GM23248 (cell line): ENCODE measurements at regions not wholly inside any gene's neighbourhood (a gene's known extent, or its start where the extent isn't known, plus 50 kb on each side); places are given as distances from the start of the nearest gene placed in this dataset.
"Not testable (repeated sequence)": the region's sequence is repeated elsewhere in the genome, so short reads cannot be mapped to it uniquely, and the experiment has no call there.

ENCODE experiments used
- DNase-seq: peaks from one replicate; pipeline ENCODE4 v3.0.0-alpha.2; 2015
- H2AFZ ChIP-seq: fragments of 200-600 bp; sonication (generic); 2 replicates; pipeline ENCODE4 v1.6.1; 2016; ENCODE audit warnings: antibody characterized with exemption
- H3F3A ChIP-seq: fragments of 200-600 bp; sonication (generic); 2 replicates; pipeline ENCODE4 v1.6.1; 2016; ENCODE audit warnings: mild to moderate bottlenecking, antibody characterized with exemption, mixed run types; ENCODE audit not compliant: insufficient read depth
- H3K27ac ChIP-seq: fragments of 200-600 bp; sonication (generic); 2 replicates; pipeline ENCODE4 v1.5.1; 2016; ENCODE audit warnings: mild to moderate bottlenecking
- H3K27me3 ChIP-seq: fragments of 200-600 bp; sonication (generic); replicated peaks from 2 replicates; pipeline ENCODE4 v1.6.1; 2016; ENCODE audit warnings: mild to moderate bottlenecking; ENCODE audit not compliant: insufficient read depth
- H3K36me3 ChIP-seq: fragments of 200-600 bp; sonication (generic); 2 replicates; pipeline ENCODE4 v1.6.1; 2016; ENCODE audit warnings: low read depth, mild to moderate bottlenecking
- H3K4me1 ChIP-seq: fragments of 200-600 bp; sonication (generic); 2 replicates; pipeline ENCODE4 v1.6.1; 2016; ENCODE audit warnings: mild to moderate bottlenecking; ENCODE audit not compliant: insufficient read depth
- H3K4me2 ChIP-seq: fragments of 200-600 bp; sonication (generic); one replicate; pipeline ENCODE4 v1.6.1; 2016; ENCODE audit warnings: mild to moderate bottlenecking; ENCODE audit not compliant: unreplicated experiment
- H3K4me3 ChIP-seq: fragments of 200-600 bp; sonication (generic); 2 replicates; pipeline ENCODE4 v1.5.1; 2016; ENCODE audit warnings: mild to moderate bottlenecking
- H3K79me2 ChIP-seq: fragments of 200-600 bp; sonication (generic); 2 replicates; pipeline ENCODE4 v1.6.1; 2016; ENCODE audit warnings: mild to moderate bottlenecking; ENCODE audit not compliant: insufficient read depth
- H3K9ac ChIP-seq: fragments of 200-600 bp; sonication (generic); 2 replicates; pipeline ENCODE4 v1.6.1; 2016; ENCODE audit warnings: mild to moderate bottlenecking
- H3K9me2 ChIP-seq: fragments of 200-600 bp; sonication (generic); 2 replicates; pipeline ENCODE4 v1.6.1; 2016; ENCODE audit warnings: mixed run types, mild to moderate bottlenecking, moderate library complexity; ENCODE audit not compliant: insufficient read depth
- H3K9me3 ChIP-seq: fragments of 200-600 bp; sonication (generic); one replicate; pipeline ENCODE4 v1.6.1; 2017; ENCODE audit warnings: low read depth
- H4K20me1 ChIP-seq: fragments of 200-600 bp; sonication (generic); 2 replicates; pipeline ENCODE4 v1.6.0; 2016; ENCODE audit not compliant: insufficient read depth
- EZH2 ChIP-seq: fragments of 200-600 bp; sonication (generic); IDR thresholded peaks from 2 replicates; pipeline ENCODE4 v1.6.1; 2018; ENCODE audit warnings: antibody characterized with exemption, mild to moderate bottlenecking; ENCODE audit not compliant: insufficient read depth, poor library complexity, severe bottlenecking
- EZH2phosphoT487 ChIP-seq: fragments of 200-600 bp; sonication (generic); IDR thresholded peaks from 2 replicates; pipeline ENCODE4 v1.6.1; 2018; ENCODE audit warnings: antibody characterized with exemption, moderate library complexity, mild to moderate bottlenecking, low read depth; ENCODE audit not compliant: insufficient read depth
- WGBS, 2 experiments: methylation state at CpG; one replicate each; pipeline ENCODE4 v1.1.6; 2015 to 2017; ENCODE audit warnings: low lambda C conversion rate in 2 of 2, low coverage in 1 of 2; ENCODE audit errors: missing lambda C conversion rate in 2 of 2; 5-methylcytosine and 5-hydroxymethylcytosine counted together
- in situ Hi-C: fragments of 300-500 bp; cut with MboI; formaldehyde crosslinking; loops from 2 replicates; pipeline ENCODE4 v1.15.0; 2020

GRCh38 chr11:13136272-13136596, 127.1 kb downstream of the RASSF10 start:
- no peak overlapping the region for H3K4me2 ChIP-seq
- no peak overlapping the region for H2AFZ ChIP-seq
- H3K36me3 ChIP-seq, result no peaks in the 10 kb centered on the region
- no peaks in the 10 kb centered on the region for H3K27me3 ChIP-seq
- H3K4me1 ChIP-seq, result peaks cover 38% of the 10 kb centered on the region
- H3K9me3 ChIP-seq, result no peaks in the 10 kb centered on the region
- H3F3A ChIP-seq, result peaks cover 12% of the 10 kb centered on the region
- no peak overlapping the region for H3K27ac ChIP-seq
- H3K9ac ChIP-seq, result no peak overlapping the region
- H3K9me2 ChIP-seq, result no peaks in the 10 kb centered on the region
- TF ChIP-seq EZH2phosphoT487 (no peak), EZH2 (no peak)
- in situ Hi-C loops, result no loop called here
- H4K20me1 ChIP-seq, result no peaks in the 10 kb centered on the region
- no peak for DNase-seq
- H3K79me2 ChIP-seq, result no peaks in the 10 kb centered on the region
- WGBS, 2 experiments, result 60 to 68% methylated on average over 2 of the region's 2 CpGs
- no peak overlapping the region for H3K4me3 ChIP-seq

DNA sequence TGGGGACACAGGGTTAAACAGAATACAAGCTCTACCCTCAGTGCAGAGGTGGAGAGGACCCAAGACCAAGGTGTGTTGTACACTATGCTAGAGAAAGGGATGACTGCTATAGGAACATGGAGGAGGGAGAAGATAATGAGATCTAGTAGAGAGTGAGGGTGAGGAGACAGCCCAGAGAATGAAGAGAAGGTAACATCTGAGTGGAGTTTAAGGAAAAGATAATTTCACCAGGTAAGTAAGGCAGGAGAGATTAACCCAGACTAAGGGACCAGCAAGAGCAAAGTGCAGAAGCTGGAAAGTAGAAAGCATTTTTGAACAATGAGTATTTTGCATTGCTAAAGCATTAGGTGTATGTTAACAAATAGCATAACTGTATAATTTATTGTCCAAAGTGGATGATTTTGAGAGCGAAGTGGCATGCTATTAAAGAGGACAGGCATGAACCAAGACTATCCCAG, 128.8 kb downstream of the RASSF10 start:
- H3K9ac ChIP-seq, result no peak overlapping the region
- no peaks in the 10 kb centered on the region for H3K9me2 ChIP-seq
- 13 to 22% methylated on average over 1 of the region's 1 CpG for WGBS, 2 experiments
- TF ChIP-seq EZH2 (no peak), EZH2phosphoT487 (no peak)
- H3F3A ChIP-seq, result peaks cover 12% of the 10 kb centered on the region
- peaks cover 38% of the 10 kb centered on the region for H3K4me1 ChIP-seq
- peak overlapping the region; percentile 9 for H3K4me2 ChIP-seq
- peak; percentile 44 for DNase-seq
- H2AFZ ChIP-seq, result no peak overlapping the region
- H3K4me3 ChIP-seq, result no peak overlapping the region
- no peaks in the 10 kb centered on the region for H3K79me2 ChIP-seq
- H3K9me3 ChIP-seq, result no peaks in the 10 kb centered on the region
- H3K27me3 ChIP-seq, result no peaks in the 10 kb centered on the region
- in situ Hi-C loops, result no loop called here
- no peaks in the 10 kb centered on the region for H4K20me1 ChIP-seq
- no peaks in the 10 kb centered on the region for H3K36me3 ChIP-seq
- H3K27ac ChIP-seq, result no peak overlapping the region

DNA sequence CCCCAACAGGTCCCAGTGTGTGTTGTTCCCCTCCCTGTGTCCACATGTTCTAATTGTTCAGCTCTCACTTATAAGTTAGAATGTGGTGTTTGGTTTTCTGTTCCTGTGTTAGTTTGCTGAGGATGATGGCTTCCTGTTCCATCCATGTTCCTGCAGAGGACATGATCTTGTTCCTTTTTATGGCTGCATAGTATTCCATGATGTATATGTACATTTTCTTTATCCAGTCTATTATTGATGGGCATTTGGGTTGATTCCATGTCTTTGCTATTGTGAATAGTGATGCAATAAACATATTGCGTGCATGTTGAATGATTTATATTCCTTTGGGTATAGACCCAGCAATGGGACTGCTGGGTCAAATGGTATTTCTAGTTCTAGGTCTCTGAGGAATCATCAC, 130.0 kb downstream of the RASSF10 start:
- H3K9ac ChIP-seq, H3K27me3 ChIP-seq, H3K9me3 ChIP-seq, H3K4me3 ChIP-seq, H3K79me2 ChIP-seq, H3K9me2 ChIP-seq, H2AFZ ChIP-seq, H3K27ac ChIP-seq, H4K20me1 ChIP-seq, in situ Hi-C loops, H3K36me3 ChIP-seq, H3K4me2 ChIP-seq, DNase-seq: not testable (repeated sequence)
- peaks cover 16% of the 10 kb centered on the region for H3F3A ChIP-seq
- WGBS, 2 experiments, result 70 to 77% methylated on average over 1 of the region's 1 CpG
- H3K4me1 ChIP-seq, result peaks cover 45% of the 10 kb centered on the region

DNA sequence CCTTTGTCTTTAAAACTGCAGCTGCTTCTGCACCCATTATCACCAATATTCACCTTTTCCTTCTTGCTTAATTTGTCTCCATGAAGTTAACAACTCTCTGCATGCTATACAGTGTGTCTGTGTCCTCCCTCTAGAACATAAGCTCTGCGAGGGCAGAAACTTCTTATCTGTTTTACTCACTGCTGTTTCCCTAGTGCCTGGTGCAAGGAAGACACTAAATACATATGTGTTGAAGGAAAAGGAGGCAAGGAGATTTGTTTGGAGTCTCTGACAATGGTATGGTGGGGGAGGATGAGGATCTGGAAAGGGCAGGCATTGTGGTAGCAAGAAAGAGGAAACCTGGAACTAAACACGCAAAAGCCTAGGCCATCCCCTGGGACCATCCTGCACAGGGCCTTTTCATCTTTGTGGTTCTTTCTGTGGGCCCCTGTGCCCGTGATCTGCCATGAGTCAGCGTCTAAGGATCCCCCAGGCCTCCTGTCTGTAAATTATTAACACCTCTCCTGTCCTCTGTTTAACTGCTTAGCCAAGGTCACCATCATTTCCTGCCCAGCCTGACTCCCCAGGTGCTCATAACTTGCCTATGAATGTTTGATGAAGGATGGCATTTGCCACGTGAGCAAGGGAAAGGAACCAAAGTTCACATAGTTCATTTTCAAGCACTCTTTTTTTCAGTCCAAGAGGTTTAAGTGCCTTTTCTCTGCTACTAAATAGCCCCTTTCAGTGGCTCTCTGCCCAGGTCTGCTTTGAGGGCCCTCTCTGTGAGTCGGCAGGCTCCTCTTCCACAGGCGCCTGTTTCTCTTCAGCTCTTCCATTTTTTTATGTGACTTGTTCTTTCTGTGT, 131.1 kb downstream of the RASSF10 start:
- H3K4me3 ChIP-seq, result no peak overlapping the region
- in situ Hi-C loops, result no loop called here
- no peaks in the 10 kb centered on the region for H4K20me1 ChIP-seq
- H3K36me3 ChIP-seq, result no peaks in the 10 kb centered on the region
- H2AFZ ChIP-seq, result no peak overlapping the region
- peaks cover 41% of the 10 kb centered on the region for H3K4me1 ChIP-seq
- peaks cover 16% of the 10 kb centered on the region for H3F3A ChIP-seq
- 12 to 14% methylated on average over 7 of the region's 7 CpGs for WGBS, 2 experiments
- no peak overlapping the region; the same call in 1 of the 2 replicates for H3K27ac ChIP-seq
- no peaks in the 10 kb centered on the region for H3K9me2 ChIP-seq
- no peaks in the 10 kb centered on the region for H3K27me3 ChIP-seq
- H3K9ac ChIP-seq, result no peak overlapping the region
- no peaks in the 10 kb centered on the region for H3K79me2 ChIP-seq
- H3K9me3 ChIP-seq, result no peaks in the 10 kb centered on the region
- H3K4me2 ChIP-seq, result peak overlapping the region; percentile 14
- DNase-seq, result peak; percentile 60
- TF ChIP-seq EZH2phosphoT487, result no peak
- TF ChIP-seq EZH2, result no peak
